GM13976 (cell line): ENCODE measurements at regions not wholly inside any gene's neighbourhood (a gene's known extent, or its start where the extent isn't known, plus 50 kb on each side); places are given as distances from the start of the nearest gene placed in this dataset.

Experiments
- DNase-seq: peaks from one replicate; pipeline ENCODE4 v3.0.0; 2012; ENCODE audit warnings: low spot score
- CTCF ChIP-seq: IDR thresholded peaks from 2 replicates; pipeline ENCODE4 v1.5.1; 2012; ENCODE audit warnings: borderline replicate concordance, mild to moderate bottlenecking; ENCODE audit not compliant: insufficient read depth; ENCODE audit errors: extremely low read depth, missing control alignments, control extremely low read depth
- in situ Hi-C: fragments of 300-500 bp; cut with MboI; formaldehyde crosslinking; loops from one replicate; pipeline ENCODE4 v1.12.0; 2022; ENCODE audit warnings: low sequenced_read_pairs, mixed read lengths, inconsistent platforms; ENCODE audit not compliant: unreplicated experiment

- in situ Hi-C loops = no loop called here
- no peak for DNase-seq
- no peak for TF ChIP-seq CTCF
Observed at GRCh38 chr4:66300336-66300934, 630.1 kb upstream of the EPHA5 start.

- in situ Hi-C loops = no loop called here
- DNase-seq = no peak
- no peak for TF ChIP-seq CTCF
Observed at GRCh38 chr4:66298569-66298968, 628.3 kb upstream of the EPHA5 start.

- DNase-seq = no peak
- in situ Hi-C loops = no loop called here
- no peak for TF ChIP-seq CTCF
Observed at GRCh38 chr4:66297703-66298102, 627.4 kb upstream of the EPHA5 start.

- in situ Hi-C loops = no loop called here
- no peak for DNase-seq
- no peak for TF ChIP-seq CTCF
Observed at GRCh38 chr4:66294638-66295037, 624.3 kb upstream of the EPHA5 start.

GRCh38 chr4:66284991-66285451 lies 614.7 kb upstream of the EPHA5 start:
- no peak for TF ChIP-seq CTCF
- in situ Hi-C loops = no loop called here

GRCh38 chr4:66279084-66279483 lies 608.8 kb upstream of the EPHA5 start:
- no peak for DNase-seq
- TF ChIP-seq CTCF = no peak
- in situ Hi-C loops = no loop called here

More at GRCh38 chr4:66284991-66285451, 614.7 kb upstream of the EPHA5 start:
- no peak for DNase-seq
